Endothelial cell of umbilical vein (primary cell): ENCODE measurements at regions not wholly inside any gene's neighbourhood (a gene's known extent, or its start where the extent isn't known, plus 50 kb on each side); places are given as distances from the start of the nearest gene placed in this dataset.

Experiments used
- BruUV-seq: library from RNA; stranded (reverse); fragments of 400-500 nt; replicated peaks from 2 replicates; lab custom pipeline; 2021; lab: Mats Ljungman, UMichigan
- CTCF ChIA-PET: fragments of 300-600, 350-600 bp; sonication (Branson Sonifier 250); formaldehyde crosslinking; loops from one replicate; lab custom pipeline; 2021; ENCODE audit warnings: antibody characterized with exemption, inconsistent platforms; lab: Charles Lee
- POLR2A ChIA-PET: fragments of 300-600, 350-600 bp; sonication (Branson Sonifier 250); formaldehyde crosslinking; loops from one replicate; lab custom pipeline; 2021; ENCODE audit warnings: antibody characterized with exemption, inconsistent platforms; lab: Charles Lee
- DNase-seq: peaks from one replicate; pipeline ENCODE4 v3.0.0-alpha.2; 2011; ENCODE audit warnings: low read depth, low spot score
- FAIRE-seq: peaks from 2 replicates; lab custom pipeline; 2011; peaks lifted over from hg19 to GRCh38; lab: Jason Lieb, UNC
- H2AFZ ChIP-seq: 2 replicates; pipeline ENCODE4 v1.6.0; 2012; ENCODE audit warnings: low read depth, low read length, control low read depth, inconsistent platforms
- H3K27ac ChIP-seq: 2 replicates; pipeline ENCODE4 v1.5.1; 2011; ENCODE audit warnings: low read depth, mild to moderate bottlenecking, control low read depth, low read length, moderate library complexity; ENCODE audit not compliant: insufficient read depth
- H3K27me3 ChIP-seq, 2 experiments: 2 replicates each; pipeline versions ENCODE4 v1.6.0 to v1.6.1; 2011; ENCODE audit warnings: low read length in 2 of 2, mixed read lengths in 1 of 2; ENCODE audit not compliant: control insufficient read depth in 2 of 2, insufficient read depth in 2 of 2
- H3K36me3 ChIP-seq, 2 experiments: 2 replicates in 1 of 2; 3 replicates in 1 of 2; pipeline ENCODE4 v1.5.1; 2011; ENCODE audit warnings: low read length in 2 of 2, mild to moderate bottlenecking in 1 of 2, moderate library complexity in 1 of 2; ENCODE audit not compliant: control insufficient read depth in 2 of 2, insufficient read depth in 2 of 2; ENCODE audit errors: extremely low read depth in 1 of 2
- H3K4me1 ChIP-seq: 3 replicates; pipeline ENCODE4 v1.5.1; 2011; ENCODE audit warnings: mild to moderate bottlenecking, low read length; ENCODE audit not compliant: control insufficient read depth, insufficient read depth; ENCODE audit errors: extremely low read depth
- H3K4me2 ChIP-seq: 2 replicates; pipeline ENCODE4 v1.6.1; 2011; ENCODE audit warnings: low read length, control low read depth, mixed read lengths; ENCODE audit not compliant: insufficient read depth
- H3K4me3 ChIP-seq, 3 experiments: fragments of 200-600 bp in 1 of 3; sonication (generic), shearing (Covaris generic) in 1 of 3; replicated peaks in 1 of 3; 2 replicates each; pipeline ENCODE4 v1.5.1; 2011 to 2016; ENCODE audit warnings: control low read depth in 3 of 3, low read length in 3 of 3, mild to moderate bottlenecking in 2 of 3, inconsistent platforms in 1 of 3, low read depth in 1 of 3, moderate library complexity in 1 of 3; ENCODE audit not compliant: insufficient read depth in 1 of 3
- H3K79me2 ChIP-seq: 2 replicates; pipeline ENCODE4 v1.6.0; 2012; ENCODE audit warnings: low read length, inconsistent platforms; ENCODE audit not compliant: control insufficient read depth, insufficient read depth
- H3K9ac ChIP-seq: replicated peaks from 2 replicates; pipeline ENCODE3; 2011; ENCODE audit warnings: low read length, control low read depth; ENCODE audit not compliant: insufficient read depth; ENCODE audit errors: extremely low read depth
- H3K9me1 ChIP-seq: replicated peaks from 3 replicates; pipeline ENCODE4 v1.6.0; 2011; ENCODE audit warnings: mild to moderate bottlenecking, low read length; ENCODE audit not compliant: control insufficient read depth, insufficient read depth; ENCODE audit errors: extremely low read depth
- H3K9me3 ChIP-seq: replicated peaks from 2 replicates; pipeline ENCODE4 v1.5.1; 2012; ENCODE audit warnings: low read length, inconsistent platforms; ENCODE audit not compliant: control insufficient read depth, insufficient read depth
- H4K20me1 ChIP-seq: replicated peaks from 2 replicates; pipeline ENCODE3; 2011; ENCODE audit warnings: mild to moderate bottlenecking, low read length; ENCODE audit not compliant: control insufficient read depth, insufficient read depth; ENCODE audit errors: extremely low read depth
- CTCF ChIP-seq, 2 donors: IDR thresholded peaks; 1 replicate in 1 of 2; 2 replicates in 1 of 2; pipeline ENCODE4 v1.5.1; 2011; ENCODE audit warnings: low read length in 2 of 2, mild to moderate bottlenecking in 2 of 2, moderate library complexity in 2 of 2, control low read depth in 1 of 2, inconsistent platforms in 1 of 2, low read depth in 1 of 2; ENCODE audit not compliant: insufficient read depth in 1 of 2; ENCODE audit errors: extremely low read depth in 1 of 2
- EZH2 ChIP-seq: IDR thresholded peaks from 2 replicates; pipeline ENCODE4 v1.6.1; 2012; ENCODE audit warnings: borderline replicate concordance, low read depth, mild to moderate bottlenecking, moderate library complexity, low read length, inconsistent platforms; ENCODE audit not compliant: severe bottlenecking
- FOS ChIP-seq: IDR thresholded peaks from 2 replicates; pipeline ENCODE4 v1.6.1; 2011; ENCODE audit warnings: mild to moderate bottlenecking, low read length, moderate library complexity, borderline replicate concordance; ENCODE audit not compliant: insufficient read depth
- GATA2 ChIP-seq: IDR thresholded peaks from 2 replicates; pipeline ENCODE4 v1.7.0; 2011; ENCODE audit warnings: low read depth, mild to moderate bottlenecking, moderate library complexity, mixed read lengths, low read length; ENCODE audit not compliant: insufficient read length, insufficient read depth
- JUN ChIP-seq: IDR thresholded peaks from 2 replicates; pipeline ENCODE4 v1.6.1; 2011; ENCODE audit warnings: borderline replicate concordance, low read depth; ENCODE audit not compliant: insufficient read length, insufficient read depth
- MAX ChIP-seq: IDR thresholded peaks from 2 replicates; pipeline ENCODE4 v1.6.1; 2011; ENCODE audit not compliant: insufficient read depth, insufficient read length
- MYC ChIP-seq: IDR thresholded peaks from one replicate; pipeline ENCODE4 v1.6.1; 2011; ENCODE audit warnings: mild to moderate bottlenecking, low read depth, low read length
- POLR2A ChIP-seq: IDR thresholded peaks from 2 replicates; pipeline ENCODE4 v1.6.1; 2012; ENCODE audit warnings: low read depth, mild to moderate bottlenecking, control low read depth, low read length
- POLR2AphosphoS5 ChIP-seq: IDR thresholded peaks from 2 replicates; pipeline ENCODE4 v1.6.1; 2012; ENCODE audit warnings: low read depth, mild to moderate bottlenecking, control low read depth, low read length, moderate library complexity; ENCODE audit not compliant: insufficient read depth
- dilution Hi-C: fragments of 300-500 bp; cut with MboI; formaldehyde crosslinking; loops from one replicate; pipeline ENCODE4 v1.15.0; 2019; ENCODE audit warnings: low sequenced_read_pairs; ENCODE audit not compliant: extremely low pct_ligation_motif_present
- intact Hi-C: fragments of 100-400 bp; cut with micrococcal nuclease; formaldehyde crosslinking; loops from one replicate; pipeline ENCODE4 v1.10.0; 2022

GRCh38 chr9:82104252-82104651 is 115.7 kb downstream of the SPATA31D1 start:
- H3K4me1 ChIP-seq: no peaks in the 10 kb centered on the region
- ChIA-PET CTCF (interaction anchor here (0.6 kb wide), 1 partner anchor 13 kb away, joined by 3 read pairs; no protein-coding TSS in a partner anchor), POLR2A (no interaction called here)
- H3K36me3 ChIP-seq: no peaks in the 10 kb centered on the region
- H3K9me1 ChIP-seq: no peaks in the 10 kb centered on the region
- H3K79me2 ChIP-seq: no peaks in the 10 kb centered on the region
- H4K20me1 ChIP-seq: no peaks in the 10 kb centered on the region
- H3K27me3 ChIP-seq: no peaks in the 10 kb centered on the region
- H3K4me3 ChIP-seq: no peak overlapping the region
- no peaks in the 10 kb centered on the region for H3K9me3 ChIP-seq
- dilution Hi-C loops: no loop called here
- intact Hi-C loops: no loop called here
- DNase-seq: no peak
- BruUV-seq: no TSS peak
- TF ChIP-seq MAX (no peak), EZH2 (no peak), JUN (no peak), MYC (no peak), POLR2AphosphoS5 (no peak), GATA2 (no peak), POLR2A (no peak), FOS (no peak), CTCF (IDR thresholded peaks at IDR 0.05; ENCODE audit: extremely low read depth in 1 of 2, insufficient read depth in 1 of 2, low read depth in 1 of 2, low read length in 2 of 2) (no peak)
- H3K9ac ChIP-seq: no peak overlapping the region
- no peak overlapping the region for H3K4me2 ChIP-seq
- H3K27ac ChIP-seq: no peak overlapping the region
- no peak for FAIRE-seq
- H2AFZ ChIP-seq: no peak overlapping the region
